ENCODE measurements at regions not wholly inside any gene's neighbourhood (a gene's known extent, or its start where the extent isn't known, plus 50 kb on each side); places are given as distances from the start of the nearest gene placed in this dataset.

DNA sequence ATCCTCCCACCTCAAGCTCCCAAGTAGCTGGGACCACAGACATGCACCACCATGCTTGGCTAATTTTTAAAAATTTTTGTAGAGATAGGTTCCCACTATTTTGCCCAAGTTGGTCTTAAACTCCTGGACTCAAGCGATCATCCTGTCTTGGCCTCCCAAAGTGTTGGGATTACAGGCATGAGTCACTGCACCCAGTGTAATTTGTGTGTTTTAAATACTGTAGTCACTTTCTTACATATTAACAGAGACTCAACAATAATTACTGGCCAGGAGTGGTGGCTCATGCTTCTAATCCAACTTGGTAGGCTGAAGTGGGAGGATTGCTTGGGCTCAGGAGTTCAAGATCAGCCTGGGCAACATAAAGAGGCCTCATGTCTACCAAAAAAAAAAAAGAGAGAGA is 293.0 kb downstream of the RDH14 start:
- no peak for TF ChIP-seq POLR2A (IDR thresholded peaks at IDR 0.05)
- TF ChIP-seq, protein P1, sequence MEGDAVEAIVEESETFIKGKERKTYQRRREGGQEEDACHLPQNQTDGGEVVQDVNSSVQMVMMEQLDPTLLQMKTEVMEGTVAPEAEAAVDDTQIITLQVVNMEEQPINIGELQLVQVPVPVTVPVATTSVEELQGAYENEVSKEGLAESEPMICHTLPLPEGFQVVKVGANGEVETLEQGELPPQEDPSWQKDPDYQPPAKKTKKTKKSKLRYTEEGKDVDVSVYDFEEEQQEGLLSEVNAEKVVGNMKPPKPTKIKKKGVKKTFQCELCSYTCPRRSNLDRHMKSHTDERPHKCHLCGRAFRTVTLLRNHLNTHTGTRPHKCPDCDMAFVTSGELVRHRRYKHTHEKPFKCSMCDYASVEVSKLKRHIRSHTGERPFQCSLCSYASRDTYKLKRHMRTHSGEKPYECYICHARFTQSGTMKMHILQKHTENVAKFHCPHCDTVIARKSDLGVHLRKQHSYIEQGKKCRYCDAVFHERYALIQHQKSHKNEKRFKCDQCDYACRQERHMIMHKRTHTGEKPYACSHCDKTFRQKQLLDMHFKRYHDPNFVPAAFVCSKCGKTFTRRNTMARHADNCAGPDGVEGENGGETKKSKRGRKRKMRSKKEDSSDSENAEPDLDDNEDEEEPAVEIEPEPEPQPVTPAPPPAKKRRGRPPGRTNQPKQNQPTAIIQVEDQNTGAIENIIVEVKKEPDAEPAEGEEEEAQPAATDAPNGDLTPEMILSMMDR (IDR thresholded peaks at IDR 0.05), result no peak
